Stimulated activated CD4-positive, alpha-beta T cell treated with anti-CD3 and anti-CD28 coated beads, Interleukin-2, amount 100 ng/mL, for 48 hours (primary cell): ENCODE measurements at regions not wholly inside any gene's neighbourhood (a gene's known extent, or its start where the extent isn't known, plus 50 kb on each side); places are given as distances from the start of the nearest gene placed in this dataset.
"Not testable (repeated sequence)": the region's sequence is repeated elsewhere in the genome, so short reads cannot be mapped to it uniquely, and the experiment has no call there.

Experiments
- DNase-seq, 2 donors: peaks; one replicate each; pipeline ENCODE4 v3.0.0-alpha.2; 2020

- no peak for DNase-seq
Measured at GRCh38 chr3:161602475-161602874, 105.9 kb downstream of the OTOL1 start.

- DNase-seq = no peak
Measured at GRCh38 chr3:161602918-161603317, 106.3 kb downstream of the OTOL1 start.

- no peak for DNase-seq
Measured at GRCh38 chr3:161607056-161607455, 110.4 kb downstream of the OTOL1 start.

DNA sequence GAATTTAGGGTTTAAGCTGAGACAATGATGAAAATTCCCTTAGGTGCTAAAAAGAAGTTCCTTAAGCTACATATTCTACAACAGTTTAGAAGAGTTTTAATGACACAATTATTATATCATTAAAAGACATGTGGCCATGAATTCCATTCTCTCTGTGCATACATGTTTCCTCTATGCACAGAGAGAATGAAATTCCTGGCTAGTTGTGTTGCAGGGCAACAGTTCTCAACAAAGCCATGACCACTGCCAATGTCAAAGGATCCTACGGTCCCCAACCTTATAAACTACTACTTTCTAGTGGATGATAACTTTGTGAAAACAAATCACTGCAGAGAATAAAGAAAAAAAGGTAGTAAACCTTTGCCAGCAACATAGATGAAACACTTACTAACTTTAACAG lies 122.7 kb downstream of the OTOL1 start:
- no peak for DNase-seq

GRCh38 chr3:161630794-161631193 lies 134.2 kb downstream of the OTOL1 start:
- DNase-seq = no peak

DNA sequence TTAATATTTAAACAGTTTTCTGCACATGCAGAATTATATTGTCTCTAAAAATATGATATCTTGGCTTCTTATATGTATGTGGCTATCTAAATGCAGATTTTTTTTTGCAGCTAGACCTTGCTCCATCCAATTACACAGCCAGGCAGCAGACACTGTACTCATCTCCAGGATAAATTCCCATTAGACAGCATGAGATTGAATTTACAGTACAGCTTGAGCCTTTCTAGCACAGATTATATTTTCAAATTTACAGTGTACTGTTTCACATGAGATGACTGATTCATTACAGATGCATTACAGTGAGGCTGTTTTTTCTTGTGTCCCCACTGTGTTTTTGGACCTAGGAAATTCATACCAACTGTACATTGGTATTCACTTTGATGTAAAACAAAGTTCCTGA lies 134.9 kb downstream of the OTOL1 start:
- DNase-seq = no peak

DNA sequence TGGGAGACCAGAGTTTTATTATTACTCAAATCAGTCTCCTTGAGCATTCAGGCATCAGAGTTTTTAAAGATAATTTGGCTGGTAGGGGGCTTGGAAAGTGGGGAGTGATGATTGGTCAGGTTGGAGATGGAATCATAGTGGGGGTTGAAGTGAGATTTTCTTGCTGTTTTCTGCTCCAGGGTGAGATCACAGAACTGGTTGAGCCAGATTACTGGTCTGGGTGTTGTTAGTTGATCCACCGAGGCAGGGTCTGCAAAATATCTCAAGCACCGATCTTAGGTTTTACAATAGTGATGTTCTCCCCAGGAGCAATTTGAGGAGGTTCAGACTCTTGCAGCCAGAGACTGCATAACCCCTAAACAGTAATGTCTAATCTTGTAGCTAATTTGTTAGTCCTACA lies 141.0 kb downstream of the OTOL1 start:
- DNase-seq = no peak

DNA sequence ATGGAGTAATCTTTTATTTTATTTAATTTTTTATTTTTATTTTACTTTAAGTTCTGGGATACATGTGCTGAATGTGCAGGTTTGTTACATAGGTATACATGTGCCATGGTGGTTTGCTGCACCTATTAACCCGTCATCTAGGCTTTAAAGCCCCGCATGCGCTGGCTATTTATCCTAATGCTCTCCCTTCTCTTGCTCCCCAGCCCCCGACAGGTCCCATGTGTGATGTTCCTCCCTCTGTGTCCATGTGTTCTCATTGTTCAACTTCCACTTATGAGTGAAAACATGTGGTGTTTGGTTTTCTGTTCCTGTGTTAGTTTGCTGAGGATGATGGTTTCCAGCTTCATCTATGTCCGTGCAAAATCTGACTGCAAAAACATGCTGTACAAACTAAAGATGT lies 142.5 kb downstream of the OTOL1 start:
- not testable (repeated sequence) for DNase-seq

DNA sequence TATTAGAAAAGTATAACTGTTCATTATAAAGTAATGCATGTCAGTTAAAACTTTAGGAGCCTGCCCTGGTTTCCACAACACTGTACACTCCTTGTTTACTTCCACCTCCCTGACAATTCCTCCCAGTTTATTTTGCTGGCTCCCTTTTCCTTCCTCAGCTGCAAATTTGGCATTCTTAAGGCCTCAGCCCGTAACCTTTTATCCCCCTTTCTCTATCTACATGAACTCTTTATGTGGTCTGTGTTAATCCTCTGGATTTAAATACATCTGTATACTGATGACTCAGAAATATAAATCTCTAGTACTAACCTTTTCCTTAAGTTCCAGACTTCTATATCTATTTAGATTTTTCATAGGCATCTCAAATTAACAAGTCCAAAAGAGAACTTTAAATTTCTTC lies 143.6 kb downstream of the OTOL1 start:
- no peak for DNase-seq

GRCh38 chr3:161641287-161641686 lies 144.7 kb downstream of the OTOL1 start:
- DNase-seq = no peak

- DNase-seq = no peak
Measured at GRCh38 chr3:161644891-161645635, 148.5 kb downstream of the OTOL1 start.

GRCh38 chr3:161647936-161648470 lies 151.4 kb downstream of the OTOL1 start:
- DNase-seq = no peak

GRCh38 chr3:161649900-161650484 lies 153.4 kb downstream of the OTOL1 start:
- no peak for DNase-seq

GRCh38 chr3:161657786-161658185 lies 161.2 kb downstream of the OTOL1 start:
- no peak for DNase-seq

DNA sequence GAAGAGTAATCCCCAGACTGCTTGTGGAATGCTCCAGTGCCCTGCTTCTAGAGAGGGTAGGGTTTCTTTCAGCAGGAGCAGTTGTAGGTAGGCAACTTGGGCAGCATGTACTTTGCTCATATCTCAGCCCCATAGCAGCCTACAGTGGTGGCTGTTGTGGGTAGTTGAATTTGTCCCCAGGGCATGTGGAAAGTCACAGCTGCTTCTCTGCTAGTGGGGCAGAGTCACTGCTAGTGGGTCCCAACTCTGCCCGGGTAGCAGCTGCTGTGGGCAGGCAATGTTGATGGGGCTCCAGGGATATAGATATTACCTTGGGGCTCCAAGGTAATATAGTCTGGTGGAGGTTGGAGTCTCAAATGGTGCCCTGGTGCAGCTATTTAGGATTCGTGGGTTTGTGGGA lies 174.5 kb downstream of the OTOL1 start:
- no peak for DNase-seq

- DNase-seq = no peak
Measured at GRCh38 chr3:161672478-161672877, 175.9 kb downstream of the OTOL1 start.

- DNase-seq = no peak
Measured at GRCh38 chr3:161673866-161674265, 177.3 kb downstream of the OTOL1 start.

DNA sequence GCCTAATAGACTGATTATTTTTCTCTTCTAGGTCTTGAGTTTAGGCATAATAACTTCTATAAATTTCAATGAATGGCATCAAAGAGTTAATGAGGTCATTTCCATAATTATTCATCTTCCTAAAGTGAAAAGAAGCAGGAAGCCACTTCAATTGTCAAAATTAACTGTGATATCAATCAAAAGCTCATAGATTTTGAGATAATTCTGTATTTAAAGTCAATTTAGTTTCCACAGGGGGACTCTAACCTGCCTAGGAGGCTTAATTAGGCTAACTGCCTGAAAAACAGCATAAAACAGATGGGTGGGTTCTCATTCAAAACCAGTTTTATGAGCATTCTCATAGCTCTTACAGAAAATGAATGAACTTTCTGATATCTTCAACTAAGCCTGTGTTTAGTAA lies 177.8 kb downstream of the OTOL1 start:
- DNase-seq = no peak

DNA sequence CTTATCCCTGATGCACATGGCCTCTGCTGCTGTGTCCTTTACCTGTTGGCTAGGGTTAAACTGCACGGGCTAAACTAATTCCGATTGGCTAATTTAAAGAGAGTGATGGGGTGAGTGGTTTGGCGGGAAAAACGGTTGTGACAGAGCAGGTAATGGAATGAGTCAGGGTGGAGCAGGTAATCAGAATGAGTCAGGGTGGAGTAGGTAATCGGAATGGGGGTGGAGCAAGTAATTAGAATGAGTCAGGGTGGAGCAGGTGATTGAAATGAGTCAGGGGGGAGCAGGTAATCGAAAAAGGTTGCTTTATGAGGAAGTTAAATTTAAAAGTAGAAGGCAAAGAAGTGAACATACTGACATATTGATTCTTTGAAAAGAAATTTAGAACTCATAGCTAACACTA lies 185.2 kb downstream of the OTOL1 start:
- not testable (repeated sequence) for DNase-seq

DNA sequence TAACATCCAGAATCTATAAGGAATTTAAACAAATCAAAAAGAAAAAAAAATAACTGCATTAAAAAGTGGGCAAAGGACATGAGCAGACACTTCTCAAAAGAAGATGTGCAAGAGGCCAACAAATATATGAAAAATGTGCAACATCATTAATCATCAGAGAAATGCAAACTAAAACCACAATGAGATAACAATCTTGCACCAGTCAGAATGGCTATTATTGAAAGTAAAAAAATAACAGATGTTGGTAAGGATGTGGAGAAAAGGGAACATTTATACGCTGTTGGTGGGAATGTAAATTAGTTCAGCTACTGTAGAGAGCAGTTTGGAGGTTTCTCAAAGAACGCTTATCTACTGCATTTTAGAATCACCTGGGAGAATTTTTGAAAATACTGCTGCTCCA lies 186.1 kb downstream of the OTOL1 start:
- no peak for DNase-seq

DNA sequence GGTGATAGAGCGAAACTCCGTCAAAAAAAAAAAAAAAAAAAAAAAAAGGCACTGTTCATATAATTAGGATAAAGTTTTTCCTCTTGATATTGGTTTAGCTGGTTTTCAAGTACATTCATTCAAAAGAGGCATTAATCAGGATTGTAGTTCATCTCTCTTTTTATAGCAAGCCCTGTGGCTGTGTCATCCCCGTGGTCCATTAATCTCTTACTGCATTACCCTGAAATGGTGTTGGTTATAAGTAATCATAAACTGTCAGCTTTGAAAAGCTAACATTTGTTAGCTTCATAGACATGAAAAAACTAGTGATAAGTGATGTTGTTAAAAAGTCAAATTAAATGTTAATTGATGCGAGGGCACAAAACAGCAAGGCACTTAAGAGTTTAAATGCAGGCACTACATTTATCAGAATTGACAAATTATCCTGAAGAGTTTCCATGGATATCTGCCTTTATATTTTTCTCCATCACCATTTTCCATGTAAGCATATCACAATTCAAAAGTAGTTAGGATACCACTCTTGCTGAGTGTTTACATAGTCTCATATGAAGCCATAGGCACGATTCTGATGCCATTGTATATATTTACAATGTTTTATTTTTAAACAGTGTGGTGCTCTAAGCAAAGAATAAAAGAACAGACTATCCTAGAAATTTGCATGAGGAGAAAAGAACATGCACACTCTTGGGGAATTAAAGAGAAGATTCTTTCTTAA lies 193.1 kb downstream of the OTOL1 start:
- DNase-seq = no peak

- no peak for DNase-seq
Measured at GRCh38 chr3:161690299-161690620, 193.7 kb downstream of the OTOL1 start.

GRCh38 chr3:161691677-161692076 lies 195.1 kb downstream of the OTOL1 start:
- no peak for DNase-seq
